HCT116 (cell line): ENCODE measurements at regions not wholly inside any gene's neighbourhood (a gene's known extent, or its start where the extent isn't known, plus 50 kb on each side); places are given as distances from the start of the nearest gene placed in this dataset.

ENCODE experiments used
- ATAC-seq: fragments of 200-7000 bp; cut with Tn5 transposase; 2 replicates; pipeline ENCODE4 v1.9.1; 2020; ENCODE audit warnings: mild to moderate bottlenecking, moderate library complexity
- BruUV-seq: library from RNA; stranded (reverse); fragments of 400-500 nt; replicated peaks from 2 replicates; lab custom pipeline; 2021; lab: Mats Ljungman, UMichigan
- CTCF ChIA-PET: fragments of 300-600 bp; sonication (Branson Sonifier 250); formaldehyde crosslinking; loops from one replicate; lab custom pipeline; 2021; ENCODE audit warnings: antibody characterized with exemption; lab: Charles Lee
- POLR2A ChIA-PET: fragments of 300-600, 350-600 bp; sonication (Branson Sonifier 250); formaldehyde crosslinking; loops from one replicate; lab custom pipeline; 2021; ENCODE audit warnings: antibody characterized with exemption; lab: Charles Lee
- RAD21 ChIA-PET, 2 experiments: fragments of 300-600 bp; sonication (Branson Sonifier 250); formaldehyde crosslinking; loops; one replicate each; lab custom pipeline; 2023; ENCODE audit warnings: low total read pairs in 2 of 2; ENCODE audit not compliant: uncharacterized antibody in 2 of 2, unreplicated experiment in 2 of 2, low non-redundant PET in 1 of 2; lab: Charles Lee
- DNase-seq: peaks from one replicate; pipeline ENCODE4 v3.0.0-alpha.2; 2010; ENCODE audit warnings: low read depth, low spot score
- H2AFZ ChIP-seq: fragments of 200-600 bp; shearing (Covaris generic), sonication (generic); 2 replicates; pipeline ENCODE4 v1.6.1; 2017; ENCODE audit warnings: low read depth, mixed run types, mixed read lengths, antibody characterized with exemption, low read length; ENCODE audit not compliant: poor library complexity, severe bottlenecking
- H3K27ac ChIP-seq: 2 replicates; pipeline ENCODE4 v1.5.1; 2012; ENCODE audit warnings: low read depth, low read length
- H3K27me3 ChIP-seq: fragments of 200-600 bp; sonication (generic); 2 replicates; pipeline ENCODE4 v1.6.1; 2016; ENCODE audit warnings: mixed run types, low read length, mixed read lengths; ENCODE audit not compliant: insufficient read depth
- H3K36me3 ChIP-seq, 2 experiments: fragments of 200-500 bp in 1 of 2; fragments of 200-600 bp in 1 of 2; sonication (Bioruptor generic) in 1 of 2; sonication (generic) in 1 of 2; 2 replicates each; pipeline versions ENCODE4 v1.5.1 to v1.6.1; 2014 to 2016; ENCODE audit warnings: low read length in 2 of 2, inconsistent platforms in 1 of 2, mixed read lengths in 1 of 2, mixed run types in 1 of 2; ENCODE audit not compliant: insufficient read depth in 2 of 2, control insufficient read depth in 1 of 2
- H3K4me1 ChIP-seq, 2 experiments: fragments of 200-600 bp in 1 of 2; sonication (generic) in 1 of 2; 2 replicates each; pipeline versions ENCODE4 v1.5.1 to v1.6.1; 2012 to 2017; ENCODE audit warnings: low read length in 2 of 2, inconsistent platforms in 1 of 2, mild to moderate bottlenecking in 1 of 2, mixed read lengths in 1 of 2, mixed run types in 1 of 2, moderate library complexity in 1 of 2; ENCODE audit not compliant: insufficient read depth in 2 of 2, control insufficient read depth in 1 of 2
- H3K4me2 ChIP-seq: fragments of 200-600 bp; sonication (generic); 2 replicates; pipeline ENCODE4 v1.6.1; 2017; ENCODE audit warnings: mixed run types, low read length, mixed read lengths
- H3K4me3 ChIP-seq, 2 experiments: fragments of 200-600 bp in 1 of 2; sonication (generic) in 1 of 2; replicated peaks in 1 of 2; 2 replicates each; pipeline ENCODE4 v1.5.1; 2011 to 2016; ENCODE audit warnings: low read length in 2 of 2, control low read depth in 1 of 2, low read depth in 1 of 2, mild to moderate bottlenecking in 1 of 2, mixed read lengths in 1 of 2, mixed run types in 1 of 2
- H3K79me2 ChIP-seq: fragments of 200-600 bp; sonication (generic); 2 replicates; pipeline ENCODE4 v1.6.1; 2017; ENCODE audit warnings: mild to moderate bottlenecking, mixed run types, low read length, moderate library complexity, mixed read lengths; ENCODE audit not compliant: insufficient read depth
- H3K9ac ChIP-seq: fragments of 200-600 bp; sonication (generic); 2 replicates; pipeline ENCODE4 v1.6.1; 2016; ENCODE audit warnings: low read length, mixed read lengths
- H3K9me2 ChIP-seq: fragments of 200-600 bp; sonication (generic), shearing (Covaris generic); 2 replicates; pipeline ENCODE4 v1.6.1; 2017; ENCODE audit warnings: mixed run types, mild to moderate bottlenecking, moderate library complexity; ENCODE audit not compliant: insufficient read depth
- H3K9me3 ChIP-seq, 2 experiments: fragments of 200-500 bp in 1 of 2; fragments of 200-600 bp in 1 of 2; sonication (Bioruptor generic) in 1 of 2; sonication (generic) in 1 of 2; 2 replicates each; pipeline ENCODE4 v1.6.1; 2014 to 2017; ENCODE audit warnings: low read length in 2 of 2, mixed read lengths in 2 of 2, inconsistent platforms in 1 of 2, low read depth in 1 of 2, mild to moderate bottlenecking in 1 of 2, mixed run types in 1 of 2, moderate library complexity in 1 of 2; ENCODE audit not compliant: control insufficient read depth in 1 of 2, insufficient read depth in 1 of 2
- H4K20me1 ChIP-seq: fragments of 200-600 bp; sonication (generic), shearing (Covaris generic); 2 replicates; pipeline ENCODE4 v1.6.1; 2017; ENCODE audit warnings: mixed run types, mild to moderate bottlenecking, moderate library complexity; ENCODE audit not compliant: insufficient read depth
- EZH2 ChIP-seq: fragments of 200-600 bp; sonication (generic); IDR thresholded peaks from 2 replicates; pipeline ENCODE4 v1.6.1; 2017; ENCODE audit warnings: antibody characterized with exemption, mixed run types
- FOSL1 ChIP-seq: IDR thresholded peaks from 2 replicates; pipeline ENCODE4 v1.6.1; 2012; ENCODE audit warnings: low read depth
- POLR2AphosphoS5 ChIP-seq: IDR thresholded peaks from 2 replicates; pipeline ENCODE4 v1.6.1; 2011; ENCODE audit warnings: mild to moderate bottlenecking, low read depth, low read length, moderate library complexity
- SP1 ChIP-seq: IDR thresholded peaks from 2 replicates; pipeline ENCODE4 v1.6.1; 2012; ENCODE audit warnings: low read depth
- SRF ChIP-seq: IDR thresholded peaks from 2 replicates; pipeline ENCODE4 v1.6.1; 2012; ENCODE audit warnings: low read depth
- TCF7L2 ChIP-seq: IDR thresholded peaks from 2 replicates; pipeline ENCODE4 v1.7.0; 2011; ENCODE audit warnings: borderline replicate concordance, inconsistent platforms; ENCODE audit not compliant: insufficient read depth, insufficient read length; ENCODE audit errors: extremely low read depth
- ZFX ChIP-seq: fragments of 450-650 bp; IDR thresholded peaks from 2 replicates; pipeline ENCODE4 v1.6.1; 2017
- intact Hi-C: fragments of 100-400 bp; cut with micrococcal nuclease; formaldehyde crosslinking; loops from 2 replicates; pipeline ENCODE4 v1.10.0; 2022
- TF ChIP-seq, protein P1 (sequence below): IDR thresholded peaks from 2 replicates; pipeline ENCODE4 v1.6.1; 2012; ENCODE audit warnings: low read depth

- ATAC-seq, result no peak
- Histone ChIP-seq H4K20me1 (no peaks in the 10 kb centered on the region), H3K9ac (no peak overlapping the region), H3K27ac (no peak overlapping the region), H3K36me3 (no peaks in the 10 kb centered on the region), H3K9me3 (no peaks in the 10 kb centered on the region), H3K9me2 (no peaks in the 10 kb centered on the region), H3K27me3 (no peaks in the 10 kb centered on the region), H3K4me1 (no peaks in the 10 kb centered on the region), H2AFZ (no peak overlapping the region), H3K4me3 (no peak overlapping the region), H3K4me2 (no peak overlapping the region), H3K79me2 (no peaks in the 10 kb centered on the region)
- no TSS peak for BruUV-seq
- POLR2A ChIA-PET, result no interaction called here
- CTCF ChIA-PET, result no interaction called here
- TF ChIP-seq POLR2AphosphoS5, result no peak
- TF ChIP-seq, protein P1, sequence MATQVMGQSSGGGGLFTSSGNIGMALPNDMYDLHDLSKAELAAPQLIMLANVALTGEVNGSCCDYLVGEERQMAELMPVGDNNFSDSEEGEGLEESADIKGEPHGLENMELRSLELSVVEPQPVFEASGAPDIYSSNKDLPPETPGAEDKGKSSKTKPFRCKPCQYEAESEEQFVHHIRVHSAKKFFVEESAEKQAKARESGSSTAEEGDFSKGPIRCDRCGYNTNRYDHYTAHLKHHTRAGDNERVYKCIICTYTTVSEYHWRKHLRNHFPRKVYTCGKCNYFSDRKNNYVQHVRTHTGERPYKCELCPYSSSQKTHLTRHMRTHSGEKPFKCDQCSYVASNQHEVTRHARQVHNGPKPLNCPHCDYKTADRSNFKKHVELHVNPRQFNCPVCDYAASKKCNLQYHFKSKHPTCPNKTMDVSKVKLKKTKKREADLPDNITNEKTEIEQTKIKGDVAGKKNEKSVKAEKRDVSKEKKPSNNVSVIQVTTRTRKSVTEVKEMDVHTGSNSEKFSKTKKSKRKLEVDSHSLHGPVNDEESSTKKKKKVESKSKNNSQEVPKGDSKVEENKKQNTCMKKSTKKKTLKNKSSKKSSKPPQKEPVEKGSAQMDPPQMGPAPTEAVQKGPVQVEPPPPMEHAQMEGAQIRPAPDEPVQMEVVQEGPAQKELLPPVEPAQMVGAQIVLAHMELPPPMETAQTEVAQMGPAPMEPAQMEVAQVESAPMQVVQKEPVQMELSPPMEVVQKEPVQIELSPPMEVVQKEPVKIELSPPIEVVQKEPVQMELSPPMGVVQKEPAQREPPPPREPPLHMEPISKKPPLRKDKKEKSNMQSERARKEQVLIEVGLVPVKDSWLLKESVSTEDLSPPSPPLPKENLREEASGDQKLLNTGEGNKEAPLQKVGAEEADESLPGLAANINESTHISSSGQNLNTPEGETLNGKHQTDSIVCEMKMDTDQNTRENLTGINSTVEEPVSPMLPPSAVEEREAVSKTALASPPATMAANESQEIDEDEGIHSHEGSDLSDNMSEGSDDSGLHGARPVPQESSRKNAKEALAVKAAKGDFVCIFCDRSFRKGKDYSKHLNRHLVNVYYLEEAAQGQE, result no peak
- no peak for TF ChIP-seq ZFX
- no peak for TF ChIP-seq TCF7L2
- TF ChIP-seq SP1, result no peak
- no peak for TF ChIP-seq SRF
- TF ChIP-seq FOSL1, result no peak
- TF ChIP-seq EZH2, result no peak
- DNase-seq, result no peak
- RAD21 ChIA-PET, result no interaction called here
- intact Hi-C loops, result no loop called here
Measured at GRCh38 chr3:67940210-67940952, 286.0 kb upstream of the SUCLG2 start.
